OCI-LY3 (cell line): ENCODE measurements at regions not wholly inside any gene's neighbourhood (a gene's known extent, or its start where the extent isn't known, plus 50 kb on each side); places are given as distances from the start of the nearest gene placed in this dataset.

Experiments used
- H2AFZ ChIP-seq: fragments of 200-600, 300-600 bp; shearing (Covaris generic); 2 replicates; pipeline ENCODE4 v1.6.0; 2014; ENCODE audit warnings: antibody characterized with exemption, low read depth, low read length
- H3K27ac ChIP-seq: fragments of 200-600, 300-600 bp; sonication (generic); 2 replicates; pipeline ENCODE4 v1.5.1; 2014; ENCODE audit warnings: mild to moderate bottlenecking, low read length, moderate library complexity, mixed read lengths
- H3K27me3 ChIP-seq: fragments of 200-600, 300-600 bp; sonication (generic); 2 replicates; pipeline ENCODE4 v1.6.1; 2014; ENCODE audit warnings: low read depth, low read length, mixed read lengths
- H3K36me3 ChIP-seq: fragments of 200-600, 300-600 bp; sonication (generic); replicated peaks from 2 replicates; pipeline ENCODE3; 2014; ENCODE audit warnings: low read depth, low read length, mixed read lengths
- H3K4me1 ChIP-seq: fragments of 300-600, 200-600 bp; sonication (generic); 2 replicates; pipeline ENCODE4 v1.6.1; 2014; ENCODE audit warnings: low read length, mixed read lengths
- H3K4me2 ChIP-seq: fragments of 200-600, 300-600 bp; sonication (generic); 2 replicates; pipeline ENCODE4 v1.6.1; 2014; ENCODE audit warnings: low read length, mixed read lengths
- H3K4me3 ChIP-seq: fragments of 300-600, 200-600 bp; sonication (generic); 2 replicates; pipeline ENCODE4 v1.5.1; 2014; ENCODE audit warnings: antibody characterized with exemption, mild to moderate bottlenecking, low read length, moderate library complexity
- H3K79me2 ChIP-seq: fragments of 300-600, 200-600 bp; shearing (Covaris generic); 2 replicates; pipeline ENCODE4 v1.6.1; 2014; ENCODE audit warnings: mild to moderate bottlenecking, low read length, mixed read lengths
- H3K9ac ChIP-seq: fragments of 300-600, 200-600 bp; shearing (Covaris generic); 2 replicates; pipeline ENCODE4 v1.6.0; 2014; ENCODE audit warnings: mild to moderate bottlenecking, low read length, moderate library complexity
- H3K9me3 ChIP-seq: fragments of 200-600, 300-600 bp; shearing (Covaris generic); 2 replicates; pipeline ENCODE4 v1.6.1; 2014; ENCODE audit warnings: low read length, mixed read lengths; ENCODE audit not compliant: insufficient read depth
- H4K20me1 ChIP-seq: fragments of 200-600, 300-600 bp; sonication (generic); 2 replicates; pipeline ENCODE4 v1.6.1; 2016; ENCODE audit warnings: low read length, mixed read lengths; ENCODE audit not compliant: insufficient read depth
- CTCF ChIP-seq: fragments of 200-600, 300-600 bp; sonication (generic); IDR thresholded peaks from 2 replicates; pipeline ENCODE4 v1.5.1; 2014; ENCODE audit warnings: antibody characterized with exemption, low read length, low read depth
- EZH2phosphoT487 ChIP-seq: fragments of 200-600 bp; shearing (Covaris generic); IDR thresholded peaks from 2 replicates; pipeline ENCODE4 v1.6.1; 2018; ENCODE audit warnings: antibody characterized with exemption, mixed run types, low read depth

GRCh38 chr17:45692661-45693060 lies 91.5 kb upstream of the CRHR1 start:
- no peak overlapping the region for H3K9ac ChIP-seq
- peaks cover 45% of the 10 kb centered on the region for H3K27me3 ChIP-seq
- no peak overlapping the region for H3K4me2 ChIP-seq

GRCh38 chr17:45693792-45694191 lies 90.3 kb upstream of the CRHR1 start:
- TF ChIP-seq EZH2phosphoT487: no peak
- TF ChIP-seq CTCF: no peak
- H3K9ac ChIP-seq: no peak overlapping the region
- no peaks in the 10 kb centered on the region for H3K9me3 ChIP-seq
- no peaks in the 10 kb centered on the region for H3K79me2 ChIP-seq
- no peaks in the 10 kb centered on the region for H3K36me3 ChIP-seq
- no peak overlapping the region for H3K27ac ChIP-seq
- no peaks in the 10 kb centered on the region for H3K4me1 ChIP-seq
- H3K27me3 ChIP-seq: peaks cover 45% of the 10 kb centered on the region
- H4K20me1 ChIP-seq: no peaks in the 10 kb centered on the region
- no peak overlapping the region for H3K4me2 ChIP-seq
- no peak overlapping the region for H3K4me3 ChIP-seq
- no peak overlapping the region for H2AFZ ChIP-seq

More at GRCh38 chr17:45692661-45693060, 91.5 kb upstream of the CRHR1 start:
- H3K27ac ChIP-seq: no peak overlapping the region
- H4K20me1 ChIP-seq: no peaks in the 10 kb centered on the region
- TF ChIP-seq CTCF: no peak
- TF ChIP-seq EZH2phosphoT487: no peak
- no peaks in the 10 kb centered on the region for H3K36me3 ChIP-seq
- no peaks in the 10 kb centered on the region for H3K79me2 ChIP-seq
- H3K4me1 ChIP-seq: no peaks in the 10 kb centered on the region
- H2AFZ ChIP-seq: no peak overlapping the region
- H3K9me3 ChIP-seq: no peaks in the 10 kb centered on the region
- no peak overlapping the region for H3K4me3 ChIP-seq

DNA sequence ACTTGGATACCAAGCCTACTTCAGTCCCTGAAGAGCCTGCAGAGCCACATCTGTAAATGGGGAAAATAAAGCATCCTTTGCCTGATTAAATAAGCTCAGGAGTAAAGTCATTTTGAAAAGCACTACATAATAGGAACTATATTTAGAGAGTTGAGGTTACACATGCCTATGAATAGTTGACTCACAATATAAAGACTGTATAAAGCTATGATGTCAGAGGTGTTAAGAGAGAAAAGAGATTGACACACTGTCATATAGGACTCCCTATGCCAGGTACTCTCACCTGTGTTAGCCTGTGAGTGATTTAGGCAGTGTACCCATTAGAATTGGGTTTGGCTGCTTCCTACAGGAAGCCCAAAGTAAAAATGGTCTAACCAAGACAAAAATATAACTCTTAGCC lies 87.7 kb upstream of the CRHR1 start:
- no peaks in the 10 kb centered on the region for H3K36me3 ChIP-seq
- TF ChIP-seq CTCF: no peak
- TF ChIP-seq EZH2phosphoT487: no peak
- no peak overlapping the region for H2AFZ ChIP-seq
- no peaks in the 10 kb centered on the region for H3K79me2 ChIP-seq
- peaks cover 44% of the 10 kb centered on the region for H3K27me3 ChIP-seq
- no peaks in the 10 kb centered on the region for H3K9me3 ChIP-seq
- H3K9ac ChIP-seq: no peak overlapping the region
- no peak overlapping the region for H3K4me3 ChIP-seq
- no peaks in the 10 kb centered on the region for H3K4me1 ChIP-seq
- no peaks in the 10 kb centered on the region for H4K20me1 ChIP-seq
- H3K27ac ChIP-seq: no peak overlapping the region
- no peak overlapping the region for H3K4me2 ChIP-seq

DNA sequence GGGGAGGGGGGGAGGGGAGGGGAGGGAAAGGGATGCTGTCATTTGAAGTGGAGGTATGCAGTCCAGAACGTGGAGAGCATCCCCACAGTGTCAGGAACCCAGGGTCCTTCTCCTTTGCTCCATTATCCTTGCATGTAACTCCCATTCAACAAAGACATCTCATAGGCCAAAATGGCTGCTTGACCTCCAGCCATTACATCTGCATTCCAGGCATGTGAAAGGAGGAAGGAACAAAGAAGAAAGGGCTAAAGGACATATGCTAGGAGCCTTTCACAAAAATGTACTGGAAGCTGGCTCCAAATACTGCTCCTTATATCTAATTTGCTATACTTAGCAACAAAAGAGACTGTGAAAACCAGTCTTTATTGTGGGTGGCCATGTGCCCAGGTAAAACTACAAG lies 87.0 kb upstream of the CRHR1 start:
- Histone ChIP-seq H3K27ac (no peak overlapping the region), H3K4me2 (no peak overlapping the region), H3K36me3 (no peaks in the 10 kb centered on the region), H3K4me1 (no peaks in the 10 kb centered on the region), H4K20me1 (no peaks in the 10 kb centered on the region), H3K9me3 (no peaks in the 10 kb centered on the region), H2AFZ (no peak overlapping the region), H3K27me3 (peaks cover 48% of the 10 kb centered on the region), H3K4me3 (no peak overlapping the region), H3K79me2 (no peaks in the 10 kb centered on the region), H3K9ac (no peak overlapping the region)
- TF ChIP-seq CTCF: no peak
- TF ChIP-seq EZH2phosphoT487: no peak
